ENCODE measurements at regions not wholly inside any gene's neighbourhood (a gene's known extent, or its start where the extent isn't known, plus 50 kb on each side); places are given as distances from the start of the nearest gene placed in this dataset.

- TF ChIP-seq MXI1 (IDR thresholded peaks at IDR 0.05; ENCODE audit: borderline replicate concordance, low read depth, low read length), result no peak
- TF ChIP-seq CTCF (conservative IDR thresholded peaks at IDR 0.05; ENCODE audit: low read depth, low read length), result no peak
- TF ChIP-seq RAD21 (IDR thresholded peaks at IDR 0.05; ENCODE audit: low read length), result no peak
- TF ChIP-seq USF2 (IDR thresholded peaks at IDR 0.05; ENCODE audit: low read depth, low read length), result no peak
- no peak for TF ChIP-seq POLR2A (IDR thresholded peaks at IDR 0.05; ENCODE audit: low read depth, low read length)
- no peak for TF ChIP-seq RFX5 (IDR thresholded peaks at IDR 0.05; ENCODE audit: low read depth, low read length)
- TF ChIP-seq FOS (IDR thresholded peaks at IDR 0.05; ENCODE audit: low read depth, low read length), result no peak
- TF ChIP-seq MAZ (IDR thresholded peaks at IDR 0.05; ENCODE audit: borderline replicate concordance, low read depth, low read length), result no peak
- TF ChIP-seq CEBPB (IDR thresholded peaks at IDR 0.05; ENCODE audit: low read depth, low read length), result no peak
Measured at GRCh38 chr22:47657224-47657623, 894.8 kb downstream of the TBC1D22A start.

All from IMR-90 (cell line).